ENCODE measurements at regions not wholly inside any gene's neighbourhood (a gene's known extent, or its start where the extent isn't known, plus 50 kb on each side); places are given as distances from the start of the nearest gene placed in this dataset.

DNA sequence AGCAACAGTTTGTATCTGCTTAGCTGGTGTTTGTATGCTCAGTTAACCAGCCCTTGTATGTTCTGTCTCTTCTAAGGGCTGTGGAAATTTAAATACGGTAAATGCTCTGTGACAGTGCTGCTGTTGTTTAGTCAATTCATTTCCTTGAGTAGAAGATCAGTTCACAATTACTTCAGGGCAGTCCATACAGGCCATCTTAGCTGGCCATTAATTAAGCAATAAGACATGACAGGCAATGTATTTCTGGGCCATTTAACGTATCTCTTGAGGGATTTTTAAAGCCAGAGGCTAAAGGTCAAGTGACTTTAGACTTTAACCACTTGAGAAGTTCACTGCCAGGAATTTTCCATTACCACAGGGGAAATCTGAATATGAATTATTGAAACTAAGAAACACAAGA lies 351.8 kb downstream of the ZIC1 start:
- no peak for FAIRE-seq

DNA sequence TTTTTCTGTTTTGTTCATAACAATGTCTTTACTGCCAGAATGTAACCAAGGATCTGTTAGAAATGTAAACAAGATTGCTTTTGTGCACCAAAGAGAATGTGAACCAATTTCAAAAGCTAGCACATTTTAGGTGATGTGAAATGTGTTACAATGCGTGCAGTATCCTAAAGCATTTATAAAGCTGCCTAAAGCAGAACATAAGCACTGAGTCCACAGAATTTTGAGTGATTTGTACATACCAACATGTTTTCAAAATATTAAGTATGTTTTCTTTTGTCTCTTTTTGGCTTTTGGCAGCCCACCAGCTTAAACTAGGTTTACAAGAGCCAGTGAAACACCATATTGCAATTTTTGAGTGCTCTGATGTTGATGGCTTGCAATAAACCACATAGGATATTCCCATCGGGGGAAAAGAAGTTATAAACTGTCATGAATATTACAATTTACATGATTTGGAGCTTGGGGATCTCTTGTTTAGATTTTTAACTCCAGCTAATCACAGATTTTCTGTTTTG lies 364.0 kb downstream of the ZIC1 start:
- no peak for FAIRE-seq

DNA sequence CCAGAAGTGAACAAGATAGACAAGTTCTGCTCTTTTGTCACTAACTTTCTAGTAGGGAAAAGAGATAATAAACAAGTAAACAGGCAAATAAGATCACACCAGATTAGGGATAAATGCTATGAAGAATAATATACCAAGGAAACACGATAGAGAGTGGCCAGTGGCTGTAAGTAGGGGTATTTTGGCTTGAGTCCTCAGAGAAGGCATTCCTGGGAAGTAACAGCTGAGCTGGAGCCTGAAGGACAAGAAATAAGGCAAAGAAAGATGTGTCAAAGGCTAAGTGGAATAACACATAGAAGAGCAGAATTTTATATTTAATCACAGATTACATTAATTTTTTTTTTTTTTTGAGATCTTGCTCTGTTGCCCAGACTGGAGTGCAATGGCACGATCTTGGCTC lies 366.2 kb downstream of the ZIC1 start:
- no peak for FAIRE-seq

DNA sequence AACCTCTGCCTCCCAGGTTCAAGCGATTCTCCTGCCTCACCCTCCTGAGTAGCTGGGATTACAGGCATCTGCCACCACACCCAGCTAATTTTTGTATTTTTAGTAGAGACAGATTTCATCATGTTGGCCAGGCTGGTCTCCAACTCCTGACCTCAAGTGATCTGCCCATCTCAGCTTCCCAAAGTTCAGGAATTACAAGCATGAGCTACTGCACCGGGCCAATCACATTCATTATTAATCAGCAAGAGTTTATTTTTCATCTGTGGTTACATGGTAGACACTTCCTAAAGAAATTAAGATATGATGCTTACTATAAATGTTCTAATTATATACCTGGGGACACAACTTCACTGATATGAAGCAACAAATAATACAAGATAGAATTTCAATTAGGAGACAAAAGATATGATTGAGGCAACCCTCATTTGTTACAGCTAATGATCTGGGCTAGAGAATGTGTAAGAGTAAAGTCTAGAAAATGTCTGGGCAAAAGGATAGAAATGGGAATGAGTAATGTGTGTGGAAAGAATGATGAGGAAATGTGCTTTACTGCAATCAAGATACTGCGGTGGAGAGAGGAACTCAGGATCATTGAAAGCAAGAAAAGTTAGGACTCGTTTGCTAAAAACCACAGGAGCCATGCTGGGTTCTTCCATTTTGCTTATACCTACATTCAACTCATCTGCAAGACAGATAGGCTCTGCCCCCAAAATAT lies 366.8 kb downstream of the ZIC1 start:
- FAIRE-seq, result no peak

DNA sequence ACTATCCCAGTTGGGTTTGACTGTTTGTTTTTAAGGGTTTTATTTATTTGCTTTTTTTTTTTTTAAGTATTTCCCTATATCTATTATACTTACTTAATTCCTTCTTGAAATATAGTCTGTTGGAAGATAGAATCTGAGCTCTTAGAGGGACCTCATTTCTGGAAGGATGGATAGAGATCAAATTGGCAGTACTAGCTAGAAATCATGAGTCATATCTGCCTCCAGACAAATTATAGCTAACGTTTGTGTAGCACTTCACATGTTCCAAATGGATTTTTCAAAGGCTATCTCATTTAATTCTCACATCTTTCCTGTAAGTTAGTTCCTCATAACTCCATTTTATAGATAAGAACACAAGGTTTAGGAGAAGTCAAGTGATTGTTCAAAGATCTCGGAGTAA lies 384.7 kb downstream of the ZIC1 start:
- no peak for FAIRE-seq

DNA sequence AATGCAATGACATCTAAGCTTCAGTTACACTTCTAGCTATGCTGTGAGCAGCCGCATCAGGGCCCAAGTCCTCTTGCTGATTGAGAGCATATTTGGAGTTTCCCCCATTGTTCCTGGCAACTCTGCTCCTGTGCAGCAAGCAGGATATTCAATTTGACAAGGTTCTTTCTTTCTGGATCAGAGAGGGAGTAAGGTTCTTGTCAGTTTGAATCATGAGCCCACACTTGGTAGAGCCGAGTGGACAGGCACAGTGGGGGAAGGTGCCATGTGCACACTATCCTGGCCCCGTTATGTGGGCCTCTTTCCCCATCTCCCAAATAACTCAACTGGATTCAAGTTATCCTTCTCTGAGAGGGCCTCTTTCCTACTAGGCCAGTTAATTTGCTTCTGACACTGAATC lies 385.4 kb downstream of the ZIC1 start:
- no peak for FAIRE-seq

DNA sequence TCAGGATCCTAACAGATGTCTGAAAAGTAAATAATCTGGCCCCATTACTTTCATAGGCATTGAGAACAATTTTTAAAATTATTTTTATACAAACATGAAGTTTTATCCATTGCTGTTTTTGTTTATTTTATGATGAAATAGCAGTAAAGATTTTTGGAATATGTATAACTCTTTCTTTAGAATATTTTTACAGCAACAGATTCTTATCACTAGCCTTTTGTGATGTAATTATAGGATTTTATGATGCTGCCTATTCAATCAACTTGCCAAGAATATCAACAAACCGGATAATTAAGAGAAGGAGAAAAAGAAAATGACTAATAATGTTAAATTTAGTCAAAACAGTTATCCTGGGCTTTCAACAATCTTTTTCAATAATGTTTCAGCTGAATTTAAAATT lies 386.3 kb downstream of the ZIC1 start:
- FAIRE-seq, result no peak

DNA sequence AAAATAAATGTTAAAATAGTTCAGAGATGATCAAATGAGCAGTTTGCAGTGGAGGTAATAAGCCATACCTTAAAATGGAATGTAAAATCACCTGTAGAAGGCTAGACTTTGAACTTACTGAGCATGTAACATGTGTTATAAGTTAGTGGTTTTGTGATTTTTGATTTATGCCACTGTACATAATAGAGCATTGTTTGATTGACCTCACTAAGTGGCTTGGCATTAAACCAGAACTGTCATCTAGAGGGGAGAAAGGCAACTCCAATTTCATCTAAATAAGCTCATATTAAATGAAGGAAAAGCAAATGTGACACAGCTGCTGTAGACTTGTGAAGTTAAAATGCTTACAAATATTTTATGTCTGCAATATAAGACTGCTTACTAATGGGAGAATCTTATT lies 387.9 kb downstream of the ZIC1 start:
- no peak for FAIRE-seq

DNA sequence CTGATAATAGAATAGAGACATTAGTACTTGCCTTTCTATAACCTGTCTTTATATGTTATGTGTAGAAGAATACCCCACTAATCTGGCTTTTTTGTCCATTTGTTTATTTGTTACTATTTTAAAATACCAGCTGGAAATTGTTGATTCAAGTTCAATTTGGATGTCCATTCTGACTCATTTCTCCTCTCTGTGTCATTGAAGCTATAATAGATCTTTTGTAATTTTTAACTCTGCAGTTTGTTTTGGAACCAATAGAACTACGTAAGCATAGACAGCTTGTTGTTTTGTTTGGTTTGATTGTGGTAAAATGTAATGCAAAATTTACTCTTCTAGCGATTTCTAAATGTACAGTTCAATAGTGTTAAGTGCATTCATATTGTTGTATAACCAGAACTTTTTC lies 390.4 kb downstream of the ZIC1 start:
- FAIRE-seq, result no peak

DNA sequence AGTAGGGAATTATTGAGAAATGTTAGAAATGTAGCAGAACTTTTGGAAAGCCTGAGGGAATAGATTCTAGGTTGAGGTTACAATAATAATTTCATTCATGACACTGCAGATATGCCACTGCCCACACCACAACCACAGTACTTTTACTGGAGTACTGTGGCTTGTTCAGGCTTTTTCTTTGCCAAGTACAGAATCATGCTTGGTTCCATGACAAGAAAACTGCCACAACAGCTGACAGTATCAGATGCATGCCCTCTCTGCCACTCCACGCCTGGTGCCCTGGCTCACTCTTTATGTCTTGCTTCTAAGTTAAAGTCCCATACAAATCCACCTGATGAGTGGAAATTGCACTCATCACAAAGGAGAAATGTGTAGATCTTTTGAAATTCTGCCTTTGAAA lies 398.6 kb downstream of the ZIC1 start:
- no peak for FAIRE-seq

DNA sequence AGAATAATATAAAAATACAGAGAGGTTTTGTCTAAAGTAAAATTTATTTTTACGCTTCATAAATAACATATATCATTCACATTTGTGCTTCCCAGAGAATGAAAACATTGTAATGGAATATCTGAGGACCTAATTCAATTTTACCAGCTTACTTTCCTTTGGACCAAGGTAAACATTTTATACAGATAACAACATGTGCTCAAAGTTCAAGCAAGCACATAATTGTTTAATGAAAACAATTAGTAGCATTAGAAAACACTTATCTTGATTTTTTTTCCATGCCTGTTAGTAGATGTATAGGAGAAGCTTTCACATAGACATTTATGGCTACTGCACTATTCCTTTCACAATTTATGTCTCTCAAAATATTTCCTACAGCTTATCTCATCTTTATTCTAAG lies 400.0 kb downstream of the ZIC1 start:
- FAIRE-seq, result no peak

DNA sequence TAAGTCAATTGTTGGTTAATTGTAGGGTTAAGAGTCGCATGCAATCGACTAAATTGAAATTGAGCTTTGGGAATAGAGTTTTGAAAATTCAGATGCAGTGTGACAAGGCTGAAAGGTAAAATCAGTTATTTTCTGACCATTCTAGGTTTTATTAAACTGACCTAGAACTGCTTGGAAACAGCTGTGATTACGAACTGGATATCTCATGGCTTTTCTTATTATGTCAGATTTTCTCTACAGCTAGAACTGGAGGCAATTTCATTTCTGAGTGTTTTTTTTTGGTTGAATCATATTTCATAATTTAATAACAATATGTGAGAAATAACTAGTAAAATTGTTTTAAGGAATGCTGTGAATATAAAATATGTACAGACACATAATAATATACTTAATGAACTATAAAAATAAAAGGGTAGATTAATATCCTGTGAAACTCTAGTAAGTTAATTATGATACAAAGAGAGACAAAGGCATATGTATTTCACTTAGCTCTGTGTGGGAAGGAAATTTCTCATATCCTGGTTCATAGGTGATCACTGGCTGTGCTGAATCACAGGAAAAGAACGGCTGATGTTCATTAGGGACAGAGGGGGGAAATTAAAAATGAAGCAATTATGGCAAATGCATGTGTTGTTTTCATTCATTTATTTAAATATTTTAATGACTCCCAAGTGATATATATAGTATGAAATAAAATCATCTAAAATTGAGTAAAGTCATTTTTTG lies 403.2 kb downstream of the ZIC1 start:
- FAIRE-seq, result no peak

DNA sequence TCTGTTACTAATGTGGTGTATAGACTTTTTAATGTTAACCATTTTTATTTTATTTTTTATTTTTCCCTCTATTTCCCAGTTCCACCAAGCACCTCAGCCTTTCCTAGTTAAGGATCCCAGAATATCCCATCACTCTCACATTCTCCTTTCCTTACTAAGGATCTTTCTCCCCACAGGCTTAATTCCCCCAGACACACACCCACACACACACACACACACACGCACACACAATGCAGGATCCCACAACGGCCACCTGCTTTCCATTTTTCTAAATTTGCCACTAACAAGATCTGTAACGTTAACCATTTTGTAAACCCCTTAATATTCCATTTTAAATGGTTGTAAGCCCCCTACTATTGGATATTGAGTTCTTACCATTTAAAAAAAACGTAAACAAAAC lies 404.1 kb downstream of the ZIC1 start:
- no peak for FAIRE-seq

DNA sequence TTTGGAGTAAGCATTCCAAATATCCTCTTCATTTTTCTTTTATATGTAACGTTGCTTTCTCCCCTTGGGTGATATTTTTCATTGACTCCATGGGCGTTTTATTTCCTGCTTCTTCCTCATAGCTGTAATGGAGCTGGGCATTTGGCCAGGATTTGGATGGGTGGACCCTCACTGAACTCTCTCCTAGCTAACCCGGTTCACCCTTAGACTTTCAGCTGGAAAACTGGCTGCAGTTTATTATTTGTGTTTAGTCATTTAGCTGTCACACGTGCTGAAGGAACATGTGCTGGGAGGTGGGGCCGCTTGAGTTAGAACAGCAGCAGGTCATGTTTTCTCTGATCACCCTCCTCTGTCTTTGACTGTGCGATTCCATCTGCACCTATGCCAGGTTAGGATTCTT lies 407.6 kb downstream of the ZIC1 start:
- FAIRE-seq, result no peak

DNA sequence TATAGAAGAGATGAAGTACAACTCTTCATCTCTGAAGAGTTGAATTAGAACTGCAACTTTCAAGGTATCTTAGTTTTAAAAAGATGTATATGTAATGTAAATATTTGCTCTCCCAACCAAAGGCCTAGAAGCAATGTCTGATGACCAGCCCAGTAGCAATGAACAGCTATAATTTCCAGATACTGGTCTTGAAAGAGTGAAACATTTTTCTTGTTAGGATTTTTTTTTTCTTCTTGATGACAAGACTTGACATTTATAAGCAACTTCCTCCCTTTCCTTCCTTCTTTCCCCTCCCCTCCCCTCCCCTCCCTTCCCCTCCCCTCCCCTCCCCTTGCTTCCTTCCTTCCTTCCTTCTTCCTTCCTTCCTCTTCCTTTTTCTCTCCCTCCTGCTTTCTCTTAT lies 423.4 kb downstream of the ZIC1 start:
- FAIRE-seq, result no peak

DNA sequence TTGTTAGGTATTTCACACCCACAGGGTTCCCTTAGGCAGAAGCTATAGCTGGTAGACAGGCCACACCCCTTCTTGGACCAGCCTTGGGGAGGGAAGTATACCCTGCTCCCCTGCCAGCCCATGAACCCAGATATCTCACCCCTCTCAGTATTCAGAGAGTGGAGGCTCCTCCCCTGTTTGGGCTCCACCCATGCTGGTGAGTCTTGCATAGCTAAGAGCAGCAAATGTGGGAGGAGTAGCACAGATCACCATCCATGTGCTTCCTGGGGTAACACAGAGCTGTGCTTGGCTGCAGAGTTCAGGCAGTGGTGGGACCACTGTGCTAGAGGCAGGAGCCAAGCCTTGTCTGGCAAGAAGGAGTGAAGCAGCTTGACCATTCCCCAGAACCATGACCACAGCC lies 427.2 kb downstream of the ZIC1 start:
- no peak for FAIRE-seq

DNA sequence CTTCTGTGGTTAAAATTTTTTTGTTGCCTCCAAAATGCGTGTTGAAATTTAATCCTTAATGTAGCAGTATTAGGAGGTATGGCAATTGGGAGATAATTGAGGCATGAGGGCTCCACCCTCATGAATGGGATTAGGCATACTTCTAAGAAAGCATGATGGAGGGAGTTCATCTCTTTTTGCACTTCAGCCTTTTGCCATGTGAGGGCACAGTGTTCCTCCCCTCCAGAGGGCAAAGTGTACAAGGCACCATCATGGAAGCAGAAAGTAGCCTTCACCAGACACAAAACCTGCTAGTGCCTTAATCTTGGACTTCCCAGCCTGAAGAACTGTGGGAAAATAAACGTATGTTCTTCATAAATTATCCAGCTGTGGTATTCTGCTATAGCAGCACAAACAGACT lies 429.5 kb downstream of the ZIC1 start:
- FAIRE-seq, result no peak

DNA sequence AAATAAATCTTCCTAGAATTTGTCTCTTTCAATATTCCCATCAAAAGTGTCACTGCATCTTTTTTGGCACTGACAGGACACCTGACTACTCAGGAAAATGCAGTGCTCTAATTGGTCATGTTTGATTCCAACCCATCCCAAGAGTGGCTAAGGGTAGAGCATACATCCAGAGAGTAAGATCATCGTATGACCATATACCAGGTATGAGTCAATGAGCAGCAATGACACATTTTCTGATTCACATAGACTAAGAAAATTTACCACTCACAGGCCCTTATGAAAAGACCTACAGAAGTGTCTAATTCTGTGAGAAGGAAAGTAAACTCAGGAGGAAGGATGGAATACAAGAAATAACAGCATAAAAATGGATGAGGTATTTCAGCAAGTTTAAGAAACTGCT lies 434.2 kb downstream of the ZIC1 start:
- no peak for FAIRE-seq

DNA sequence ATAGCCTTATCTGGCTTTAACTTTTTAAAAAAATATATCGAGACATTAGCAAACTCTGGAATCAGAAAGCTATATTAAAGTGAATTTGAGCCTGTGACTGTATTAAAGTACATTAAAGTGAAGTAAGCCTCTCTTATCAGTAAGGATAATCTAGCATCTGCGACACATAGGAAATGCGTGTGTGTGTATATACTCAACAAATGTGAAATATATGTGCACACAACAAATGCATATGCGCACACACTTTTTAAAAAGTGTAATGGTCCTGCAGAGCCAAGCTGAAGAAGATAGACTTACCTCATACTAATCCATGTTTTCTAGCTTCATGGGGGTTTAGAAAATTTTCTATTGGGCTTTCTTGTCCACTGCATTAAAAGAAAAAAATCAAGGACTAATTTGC lies 437.1 kb downstream of the ZIC1 start:
- no peak for FAIRE-seq

DNA sequence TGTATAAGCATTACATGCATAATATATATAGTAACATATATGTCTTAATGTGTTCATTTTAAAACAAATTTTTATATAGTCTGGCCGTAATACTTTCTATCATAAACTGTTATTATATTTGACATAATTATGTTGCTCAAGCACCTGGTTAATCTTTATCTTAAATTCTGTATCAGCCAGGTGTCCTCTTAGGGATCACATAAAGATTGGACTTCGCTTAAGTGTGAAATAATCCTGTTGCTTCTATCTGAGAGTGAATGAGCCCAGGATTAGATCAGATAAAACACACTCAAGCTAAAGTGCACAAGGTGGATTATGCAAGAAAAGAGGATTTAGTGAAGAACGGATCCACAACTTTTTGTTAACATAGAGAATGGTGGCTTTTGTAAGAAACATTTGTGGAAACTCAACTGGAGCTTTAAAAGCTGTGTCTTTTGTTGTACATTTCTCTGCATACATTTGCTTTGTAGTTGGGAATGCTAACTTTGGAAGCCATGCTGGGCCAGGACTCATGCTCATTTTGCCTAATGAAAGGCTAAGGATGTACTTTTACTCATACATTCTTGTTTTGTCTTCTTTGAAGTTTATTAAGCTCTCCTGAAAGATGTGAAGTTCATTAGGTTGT lies 437.8 kb downstream of the ZIC1 start:
- FAIRE-seq, result no peak

DNA sequence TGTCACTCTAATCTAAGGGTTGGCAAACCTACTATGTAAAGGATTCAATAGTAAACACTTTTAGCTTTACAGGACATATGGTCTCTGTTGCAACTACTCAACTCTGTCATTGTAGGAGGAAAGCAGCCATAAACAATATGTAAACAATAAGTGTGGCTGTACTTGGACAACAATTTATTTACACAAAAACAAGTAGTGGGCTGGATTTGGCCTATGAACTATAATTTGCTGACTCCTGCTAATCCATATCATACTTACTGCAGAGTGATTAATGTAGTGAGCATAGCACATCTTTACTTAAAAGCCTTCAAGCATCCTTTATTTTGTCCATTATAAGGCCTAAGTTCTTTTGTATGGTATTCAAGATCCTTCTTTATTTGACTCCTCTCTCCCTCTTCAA lies 441.9 kb downstream of the ZIC1 start:
- FAIRE-seq, result no peak

DNA sequence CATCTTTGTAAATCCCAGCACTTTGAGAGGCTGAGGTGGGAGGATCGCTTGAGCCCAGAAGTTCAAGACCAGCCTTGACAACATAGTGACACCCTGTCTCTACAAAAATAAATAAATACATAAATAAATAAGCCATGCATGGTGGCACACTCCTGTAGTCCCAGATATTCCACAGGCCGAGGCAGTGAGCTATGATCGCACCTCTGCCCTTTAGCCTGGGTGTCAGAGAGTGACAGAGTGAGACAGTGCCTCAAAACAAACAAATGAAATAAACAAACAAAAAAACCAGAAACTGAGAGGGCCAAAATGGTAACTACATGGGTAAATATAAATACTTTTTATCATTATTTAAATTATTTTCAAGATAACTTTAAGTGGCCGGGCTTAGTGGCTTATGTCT lies 445.4 kb downstream of the ZIC1 start:
- no peak for FAIRE-seq

DNA sequence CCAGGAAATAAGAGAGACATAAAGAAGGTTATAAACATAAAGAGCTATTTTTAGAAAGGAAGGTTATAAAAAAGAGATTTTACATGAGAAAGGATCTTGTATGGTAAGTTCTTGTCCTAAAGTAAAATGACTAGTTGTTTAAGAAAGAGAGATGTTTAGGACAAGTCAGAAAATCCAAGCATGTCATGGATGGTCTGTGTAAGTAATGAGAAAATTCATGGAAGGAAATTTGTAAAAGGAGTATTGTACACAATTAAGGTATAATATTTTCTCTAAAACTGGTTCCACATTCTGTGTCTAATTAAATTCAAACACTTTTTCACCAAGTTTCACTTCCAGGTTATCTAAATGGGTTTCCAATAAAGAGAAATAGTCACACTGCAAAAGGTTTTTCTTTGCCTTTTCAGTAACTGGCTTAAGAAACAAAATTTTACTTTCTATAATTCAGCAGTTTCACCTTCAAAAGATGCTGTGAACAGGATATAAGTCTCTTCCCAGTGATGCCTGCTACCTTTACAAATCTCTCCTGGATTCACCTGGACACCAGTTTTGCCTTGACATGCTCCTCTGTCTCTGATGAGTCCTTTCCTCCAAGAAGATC lies 455.7 kb downstream of the ZIC1 start:
- no peak for FAIRE-seq

DNA sequence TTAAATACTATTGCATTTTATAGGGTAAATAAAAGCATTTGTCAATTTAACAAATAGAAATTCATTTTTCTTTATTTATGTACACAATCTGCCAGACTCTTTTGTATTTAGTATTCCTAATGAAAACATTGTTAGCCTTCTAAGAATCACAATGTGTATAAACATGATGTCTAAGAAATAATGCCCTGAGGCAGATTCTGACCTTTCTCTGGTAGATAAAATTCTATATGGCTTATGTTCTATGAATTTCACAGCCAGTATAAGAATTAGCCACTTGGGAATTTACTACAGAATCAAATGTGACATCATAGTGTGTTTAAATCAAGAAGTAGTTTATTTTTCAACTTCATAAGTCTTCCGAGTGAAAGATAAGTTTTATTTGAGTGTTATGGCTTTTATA lies 457.4 kb downstream of the ZIC1 start:
- no peak for FAIRE-seq
